DLD1 (cell line): ENCODE measurements at regions not wholly inside any gene's neighbourhood (a gene's known extent, or its start where the extent isn't known, plus 50 kb on each side); places are given as distances from the start of the nearest gene placed in this dataset.

Experiments
- in situ Hi-C: cut with HindIII; loops from 2 replicates; pipeline ENCODE4 v1.10.0; 2017; ENCODE audit warnings: low sequenced_read_pairs

GRCh38 chr15:38671675-38672254 lies 107.2 kb upstream of the RASGRP1 start:
- in situ Hi-C loops: no loop called here

- in situ Hi-C loops: no loop called here
These were observed 107.7 kb upstream of the RASGRP1 start for GRCh38 chr15:38672273-38672672.

- in situ Hi-C loops: no loop called here
These were observed 108.4 kb upstream of the RASGRP1 start for GRCh38 chr15:38672814-38673670.

GRCh38 chr15:38674448-38674847 lies 109.8 kb upstream of the RASGRP1 start:
- in situ Hi-C loops: no loop called here

- in situ Hi-C loops: no loop called here
These were observed 113.7 kb upstream of the RASGRP1 start for GRCh38 chr15:38678281-38678680.

GRCh38 chr15:38680775-38681174 lies 116.2 kb upstream of the RASGRP1 start:
- in situ Hi-C loops: no loop called here

- in situ Hi-C loops: no loop called here
These were observed 117.7 kb upstream of the RASGRP1 start for GRCh38 chr15:38682363-38682762.

- in situ Hi-C loops: no loop called here
These were observed 118.2 kb upstream of the RASGRP1 start for GRCh38 chr15:38682861-38683260.

GRCh38 chr15:38683382-38684242 lies 119.0 kb upstream of the RASGRP1 start:
- in situ Hi-C loops: no loop called here

- in situ Hi-C loops: no loop called here
These were observed 119.9 kb upstream of the RASGRP1 start for GRCh38 chr15:38684440-38685010.

- in situ Hi-C loops: no loop called here
These were observed 121.2 kb upstream of the RASGRP1 start for GRCh38 chr15:38685686-38686339.

- in situ Hi-C loops: no loop called here
These were observed 122.7 kb upstream of the RASGRP1 start for GRCh38 chr15:38687340-38687739.

- in situ Hi-C loops: no loop called here
These were observed 123.3 kb upstream of the RASGRP1 start for GRCh38 chr15:38687775-38688495.

GRCh38 chr15:38688761-38689160 lies 124.1 kb upstream of the RASGRP1 start:
- in situ Hi-C loops: no loop called here

- in situ Hi-C loops: no loop called here
These were observed 124.9 kb upstream of the RASGRP1 start for GRCh38 chr15:38689522-38689921.

GRCh38 chr15:38690216-38690615 lies 125.6 kb upstream of the RASGRP1 start:
- in situ Hi-C loops: no loop called here

GRCh38 chr15:38690719-38691332 lies 126.2 kb upstream of the RASGRP1 start:
- in situ Hi-C loops: no loop called here

- in situ Hi-C loops: no loop called here
These were observed 126.8 kb upstream of the RASGRP1 start for GRCh38 chr15:38691377-38691776.

GRCh38 chr15:38691965-38692788 lies 127.6 kb upstream of the RASGRP1 start:
- in situ Hi-C loops: no loop called here
